ENCODE measurements at regions not wholly inside any gene's neighbourhood (a gene's known extent, or its start where the extent isn't known, plus 50 kb on each side); places are given as distances from the start of the nearest gene placed in this dataset.

GRCh38 chr16:26295625-26296304 lies 604.0 kb downstream of the HS3ST4 start:
- DNase-seq = peak; percentile 4

- no peak for DNase-seq
These were observed 609.8 kb downstream of the HS3ST4 start for GRCh38 chr16:26301516-26301915.

- no peak for DNase-seq
These were observed 625.1 kb downstream of the HS3ST4 start for GRCh38 chr16:26316683-26317464.

GRCh38 chr16:26317885-26318284 lies 626.1 kb downstream of the HS3ST4 start:
- DNase-seq = no peak

- no peak for DNase-seq
These were observed 638.9 kb downstream of the HS3ST4 start for GRCh38 chr16:26330654-26331053.

GRCh38 chr16:26334218-26335111 lies 642.7 kb downstream of the HS3ST4 start:
- no peak for DNase-seq

- no peak for DNase-seq
These were observed 643.6 kb downstream of the HS3ST4 start for GRCh38 chr16:26335236-26335853.

- no peak for DNase-seq
These were observed 650.9 kb downstream of the HS3ST4 start for GRCh38 chr16:26342621-26343020.

GRCh38 chr16:26344240-26344776 lies 652.5 kb downstream of the HS3ST4 start:
- DNase-seq = no peak

GRCh38 chr16:26344976-26345375 lies 653.2 kb downstream of the HS3ST4 start:
- no peak for DNase-seq

- DNase-seq = no peak
These were observed 654.2 kb downstream of the HS3ST4 start for GRCh38 chr16:26345966-26346365.

GRCh38 chr16:26348095-26348494 lies 656.3 kb downstream of the HS3ST4 start:
- no peak for DNase-seq

- no peak for DNase-seq
These were observed 669.1 kb downstream of the HS3ST4 start for GRCh38 chr16:26360867-26361266.

- DNase-seq = no peak
These were observed 671.8 kb downstream of the HS3ST4 start for GRCh38 chr16:26363581-26363980.

- no peak for DNase-seq
These were observed 673.6 kb downstream of the HS3ST4 start for GRCh38 chr16:26365161-26365940.

GRCh38 chr16:26371349-26371869 lies 679.6 kb downstream of the HS3ST4 start:
- DNase-seq = no peak

GRCh38 chr16:26374279-26374925 lies 682.6 kb downstream of the HS3ST4 start:
- no peak for DNase-seq

- no peak for DNase-seq
These were observed 684.1 kb upstream of the C16orf82 start for GRCh38 chr16:26382586-26382985.

GRCh38 chr16:26386096-26386495 lies 680.6 kb upstream of the C16orf82 start:
- no peak for DNase-seq

- DNase-seq = no peak
These were observed 674.9 kb upstream of the C16orf82 start for GRCh38 chr16:26391833-26392232.

- DNase-seq = no peak
These were observed 672.3 kb upstream of the C16orf82 start for GRCh38 chr16:26394409-26394808.

All from fibroblast of skin of scalp (primary cell).